ENCODE measurements at regions not wholly inside any gene's neighbourhood (a gene's known extent, or its start where the extent isn't known, plus 50 kb on each side); places are given as distances from the start of the nearest gene placed in this dataset.

DNA sequence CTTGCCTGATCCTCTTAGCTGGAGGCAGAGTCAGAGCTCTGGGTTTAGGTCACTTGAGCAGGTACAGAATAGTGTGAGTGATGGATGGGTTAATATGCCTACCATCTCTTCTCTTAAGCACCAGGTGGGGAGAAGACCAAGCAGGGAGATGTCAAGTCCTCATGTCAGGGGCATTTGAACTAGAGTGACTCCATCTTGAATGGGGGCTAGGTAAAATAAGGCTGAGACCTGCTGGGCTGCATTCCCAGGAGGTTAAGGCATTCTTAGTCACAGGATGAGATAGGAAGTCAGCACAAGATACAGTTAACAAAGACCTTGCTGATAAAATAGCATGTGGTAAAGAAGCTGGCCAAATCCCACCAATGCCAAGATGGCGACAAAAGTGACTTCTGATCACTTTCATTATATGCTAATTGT, 77.4 kb upstream of the BTG3 start (continued):
- TF ChIP-seq CHD7 (IDR thresholded peaks at IDR 0.05; ENCODE audit: low read depth, low read length) (no peak), CGGBP1 (CRISPR knock-in tag; IDR thresholded peaks at IDR 0.05) (no peak), MTF1 (CRISPR knock-in tag; IDR thresholded peaks at IDR 0.05; ENCODE audit: borderline replicate concordance) (no peak), CBX3 (IDR thresholded peaks at IDR 0.05; ENCODE audit: borderline replicate concordance in 1 of 2, low read length in 2 of 2) (no peak), ETV1 (tag; conservative IDR thresholded peaks at IDR 0.05; ENCODE audit: low read depth) (peak; percentile 67), ZNF282 (CRISPR knock-in tag; IDR thresholded peaks at IDR 0.05) (no peak), ZNF143 (CRISPR knock-in tag; IDR thresholded peaks at IDR 0.05) (no peak)
- TF ChIP-seq, protein P1, sequence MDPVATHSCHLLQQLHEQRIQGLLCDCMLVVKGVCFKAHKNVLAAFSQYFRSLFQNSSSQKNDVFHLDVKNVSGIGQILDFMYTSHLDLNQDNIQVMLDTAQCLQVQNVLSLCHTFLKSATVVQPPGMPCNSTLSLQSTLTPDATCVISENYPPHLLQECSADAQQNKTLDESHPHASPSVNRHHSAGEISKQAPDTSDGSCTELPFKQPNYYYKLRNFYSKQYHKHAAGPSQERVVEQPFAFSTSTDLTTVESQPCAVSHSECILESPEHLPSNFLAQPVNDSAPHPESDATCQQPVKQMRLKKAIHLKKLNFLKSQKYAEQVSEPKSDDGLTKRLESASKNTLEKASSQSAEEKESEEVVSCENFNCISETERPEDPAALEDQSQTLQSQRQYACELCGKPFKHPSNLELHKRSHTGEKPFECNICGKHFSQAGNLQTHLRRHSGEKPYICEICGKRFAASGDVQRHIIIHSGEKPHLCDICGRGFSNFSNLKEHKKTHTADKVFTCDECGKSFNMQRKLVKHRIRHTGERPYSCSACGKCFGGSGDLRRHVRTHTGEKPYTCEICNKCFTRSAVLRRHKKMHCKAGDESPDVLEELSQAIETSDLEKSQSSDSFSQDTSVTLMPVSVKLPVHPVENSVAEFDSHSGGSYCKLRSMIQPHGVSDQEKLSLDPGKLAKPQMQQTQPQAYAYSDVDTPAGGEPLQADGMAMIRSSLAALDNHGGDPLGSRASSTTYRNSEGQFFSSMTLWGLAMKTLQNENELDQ (CRISPR knock-in tag; IDR thresholded peaks at IDR 0.05; ENCODE audit: borderline replicate concordance) = no peak
- TF ChIP-seq, protein P2, sequence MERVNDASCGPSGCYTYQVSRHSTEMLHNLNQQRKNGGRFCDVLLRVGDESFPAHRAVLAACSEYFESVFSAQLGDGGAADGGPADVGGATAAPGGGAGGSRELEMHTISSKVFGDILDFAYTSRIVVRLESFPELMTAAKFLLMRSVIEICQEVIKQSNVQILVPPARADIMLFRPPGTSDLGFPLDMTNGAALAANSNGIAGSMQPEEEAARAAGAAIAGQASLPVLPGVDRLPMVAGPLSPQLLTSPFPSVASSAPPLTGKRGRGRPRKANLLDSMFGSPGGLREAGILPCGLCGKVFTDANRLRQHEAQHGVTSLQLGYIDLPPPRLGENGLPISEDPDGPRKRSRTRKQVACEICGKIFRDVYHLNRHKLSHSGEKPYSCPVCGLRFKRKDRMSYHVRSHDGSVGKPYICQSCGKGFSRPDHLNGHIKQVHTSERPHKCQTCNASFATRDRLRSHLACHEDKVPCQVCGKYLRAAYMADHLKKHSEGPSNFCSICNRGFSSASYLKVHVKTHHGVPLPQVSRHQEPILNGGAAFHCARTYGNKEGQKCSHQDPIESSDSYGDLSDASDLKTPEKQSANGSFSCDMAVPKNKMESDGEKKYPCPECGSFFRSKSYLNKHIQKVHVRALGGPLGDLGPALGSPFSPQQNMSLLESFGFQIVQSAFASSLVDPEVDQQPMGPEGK (CRISPR knock-in tag; IDR thresholded peaks at IDR 0.05; ENCODE audit: borderline replicate concordance) = no peak
